ENCODE measurements at regions not wholly inside any gene's neighbourhood (a gene's known extent, or its start where the extent isn't known, plus 50 kb on each side); places are given as distances from the start of the nearest gene placed in this dataset.
"Not testable (repeated sequence)": the region's sequence is repeated elsewhere in the genome, so short reads cannot be mapped to it uniquely, and the experiment has no call there.

GRCh38 chr7:142646386-142647140, 102.7 kb upstream of the PRSS1 start:
- Histone ChIP-seq H3K36me3 (no peaks in the 10 kb centered on the region), H3K27me3 (no peaks in the 10 kb centered on the region), H3K9me3 (no peaks in the 10 kb centered on the region), H3K9ac (ENCODE audit: low read depth in 2 of 2, low read length in 2 of 2) (no peak overlapping the region), H3K27ac (no peak overlapping the region), H3K4me1 (no peaks in the 10 kb centered on the region), H3K4me3 (no peak overlapping the region)
- no peak for TF ChIP-seq CTCF (IDR thresholded peaks at IDR 0.05)
- intact Hi-C loops (cut with DNase I) = no loop called here
- no peak for DNase-seq

GRCh38 chr7:142645777-142646176, 103.5 kb upstream of the PRSS1 start:
- no peak for DNase-seq
- no peak overlapping the region for H3K27ac ChIP-seq
- no peaks in the 10 kb centered on the region for H3K4me1 ChIP-seq
- intact Hi-C loops (cut with DNase I) = no loop called here
- no peak overlapping the region for H3K4me3 ChIP-seq
- H3K27me3 ChIP-seq = no peaks in the 10 kb centered on the region
- no peak for TF ChIP-seq CTCF (IDR thresholded peaks at IDR 0.05)
- H3K36me3 ChIP-seq = no peaks in the 10 kb centered on the region
- H3K9me3 ChIP-seq = no peaks in the 10 kb centered on the region
- no peak overlapping the region for H3K9ac ChIP-seq (ENCODE audit: low read depth in 2 of 2, low read length in 2 of 2)

- no peaks in the 10 kb centered on the region for H3K9me3 ChIP-seq
- no peaks in the 10 kb centered on the region for H3K36me3 ChIP-seq
- H3K27me3 ChIP-seq = no peaks in the 10 kb centered on the region
- no peak overlapping the region for H3K27ac ChIP-seq
- no peak for DNase-seq
- intact Hi-C loops (cut with DNase I) = no loop called here
- no peak for TF ChIP-seq CTCF (IDR thresholded peaks at IDR 0.05)
- no peak overlapping the region for H3K9ac ChIP-seq (ENCODE audit: low read depth in 2 of 2, low read length in 2 of 2)
- H3K4me1 ChIP-seq = no peaks in the 10 kb centered on the region
- no peak overlapping the region for H3K4me3 ChIP-seq
Observed at GRCh38 chr7:142642316-142642715, 107.0 kb upstream of the PRSS1 start.

GRCh38 chr7:142641252-142641651, 108.0 kb upstream of the PRSS1 start:
- H3K4me3 ChIP-seq; H3K36me3 ChIP-seq; intact Hi-C loops (cut with DNase I); H3K4me1 ChIP-seq; H3K27ac ChIP-seq; H3K9ac ChIP-seq (ENCODE audit: low read depth in 2 of 2, low read length in 2 of 2); H3K9me3 ChIP-seq; DNase-seq; H3K27me3 ChIP-seq: not testable (repeated sequence)

- H3K4me1 ChIP-seq = no peaks in the 10 kb centered on the region
- H3K36me3 ChIP-seq = no peaks in the 10 kb centered on the region
- no peaks in the 10 kb centered on the region for H3K27me3 ChIP-seq
- H3K9ac ChIP-seq (ENCODE audit: low read depth in 2 of 2, low read length in 2 of 2) = no peak overlapping the region
- intact Hi-C loops (cut with DNase I) = no loop called here
- DNase-seq = no peak
- no peak overlapping the region for H3K4me3 ChIP-seq
- H3K9me3 ChIP-seq = no peaks in the 10 kb centered on the region
- no peak overlapping the region for H3K27ac ChIP-seq
- TF ChIP-seq CTCF (IDR thresholded peaks at IDR 0.05) = no peak
Observed at GRCh38 chr7:142638581-142638980, 110.7 kb upstream of the PRSS1 start.

GRCh38 chr7:142637240-142637639, 112.0 kb upstream of the PRSS1 start:
- Histone ChIP-seq H3K27me3 (no peaks in the 10 kb centered on the region), H3K9ac (ENCODE audit: low read depth in 2 of 2, low read length in 2 of 2) (no peak overlapping the region), H3K27ac (no peak overlapping the region), H3K4me1 (no peaks in the 10 kb centered on the region), H3K9me3 (no peaks in the 10 kb centered on the region), H3K4me3 (no peak overlapping the region), H3K36me3 (no peaks in the 10 kb centered on the region)
- no peak for TF ChIP-seq CTCF (IDR thresholded peaks at IDR 0.05)
- DNase-seq = no peak
- intact Hi-C loops (cut with DNase I) = no loop called here
